ENCODE measurements at regions not wholly inside any gene's neighbourhood (a gene's known extent, or its start where the extent isn't known, plus 50 kb on each side); places are given as distances from the start of the nearest gene placed in this dataset.

DNA sequence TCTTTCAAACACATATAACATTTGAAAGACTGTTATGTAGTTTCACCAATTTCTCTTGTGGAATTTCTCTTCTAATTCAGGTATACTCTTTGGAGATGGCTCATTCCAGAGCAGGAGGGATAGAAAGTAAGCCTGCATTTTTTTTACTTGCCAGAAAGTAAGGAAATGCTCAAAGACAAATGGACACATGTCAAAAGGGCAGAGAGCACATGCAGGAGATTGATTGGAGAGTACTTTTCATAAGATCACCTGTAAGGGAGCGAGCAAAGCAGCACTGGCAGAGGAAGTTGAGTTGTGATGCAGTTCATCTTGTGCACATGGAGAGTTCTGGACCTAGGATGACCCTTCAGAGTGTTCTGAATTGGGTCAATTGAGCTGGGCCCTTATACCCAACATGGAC, 51.4 kb upstream of the FBXO33 start:
- no peaks in the 10 kb centered on the region for H3K9me3 ChIP-seq (ENCODE audit: control insufficient read depth, low read depth, low read length)
- H3K27ac ChIP-seq (ENCODE audit: low read length) = no peak overlapping the region
- no peak overlapping the region for H3K9ac ChIP-seq (ENCODE audit: low read length)
- H3K4me1 ChIP-seq (ENCODE audit: control insufficient read depth, low read depth, low read length) = peaks cover under 1% of the 10 kb centered on the region
- no peaks in the 10 kb centered on the region for H3K36me3 ChIP-seq (ENCODE audit: control insufficient read depth, low read depth, low read length)
- H3K4me3 ChIP-seq (ENCODE audit: low read length) = no peak overlapping the region
- no peaks in the 10 kb centered on the region for H3K27me3 ChIP-seq (ENCODE audit: control insufficient read depth, insufficient read depth, low read length)
